SJSA1 (cell line): ENCODE measurements at regions not wholly inside any gene's neighbourhood (a gene's known extent, or its start where the extent isn't known, plus 50 kb on each side); places are given as distances from the start of the nearest gene placed in this dataset.

Source experiments
- DNase-seq, 2 experiments: peaks; one replicate each; pipeline ENCODE4 v3.0.0-alpha.2; 2015 to 2020; ENCODE audit warnings: low spot score in 2 of 2, low read depth in 1 of 2
- H3K27ac ChIP-seq: fragments of 250-450 bp; sonication (Bioruptor Pico); 2 replicates; pipeline ENCODE4 v1.5.1; 2020; ENCODE audit warnings: mild to moderate bottlenecking, moderate library complexity
- H3K27me3 ChIP-seq: fragments of 250-450 bp; sonication (Bioruptor Pico); replicated peaks from 2 replicates; pipeline ENCODE4 v1.5.1; 2020; ENCODE audit warnings: mild to moderate bottlenecking, moderate library complexity
- H3K36me3 ChIP-seq: fragments of 250-450 bp; sonication (Bioruptor Pico); 2 replicates; pipeline ENCODE4 v1.5.1; 2020; ENCODE audit warnings: mild to moderate bottlenecking
- H3K4me1 ChIP-seq: fragments of 250-450 bp; sonication (Bioruptor Pico); replicated peaks from 2 replicates; pipeline ENCODE4 v1.6.1; 2021; ENCODE audit warnings: mild to moderate bottlenecking
- H3K4me3 ChIP-seq: fragments of 250-450 bp; sonication (Bioruptor Pico); 2 replicates; pipeline ENCODE4 v1.5.1; 2020; ENCODE audit warnings: mild to moderate bottlenecking
- H3K9me3 ChIP-seq: fragments of 250-450 bp; sonication (Bioruptor Pico); replicated peaks from 2 replicates; pipeline ENCODE4 v1.5.1; 2020; ENCODE audit warnings: mild to moderate bottlenecking

- Histone ChIP-seq H3K36me3 (no peaks in the 10 kb centered on the region), H3K4me3 (no peak overlapping the region), H3K4me1 (peaks cover 95% of the 10 kb centered on the region), H3K27me3 (no peaks in the 10 kb centered on the region), H3K9me3 (no peaks in the 10 kb centered on the region), H3K27ac (peak overlapping the region; percentile 99)
- peak; percentile 87 to 97 for DNase-seq
Observed at GRCh38 chr2:234674781-234675201, 177.9 kb upstream of the ARL4C start.

GRCh38 chr2:234673961-234674759 is 177.3 kb upstream of the ARL4C start:
- peaks cover 95% of the 10 kb centered on the region for H3K4me1 ChIP-seq
- no peaks in the 10 kb centered on the region for H3K36me3 ChIP-seq
- DNase-seq: peak in 1 of 2 experiments; percentile 60
- no peak overlapping the region for H3K4me3 ChIP-seq
- H3K27ac ChIP-seq: peak overlapping the region; percentile 99
- no peaks in the 10 kb centered on the region for H3K27me3 ChIP-seq
- no peaks in the 10 kb centered on the region for H3K9me3 ChIP-seq

GRCh38 chr2:234673501-234673900 is 176.6 kb upstream of the ARL4C start:
- no peak overlapping the region for H3K4me3 ChIP-seq
- peaks cover 90% of the 10 kb centered on the region for H3K4me1 ChIP-seq
- no peaks in the 10 kb centered on the region for H3K27me3 ChIP-seq
- no peak for DNase-seq
- no peaks in the 10 kb centered on the region for H3K9me3 ChIP-seq
- no peaks in the 10 kb centered on the region for H3K36me3 ChIP-seq
- peak overlapping the region; percentile 99 for H3K27ac ChIP-seq

- Histone ChIP-seq H3K4me1 (peaks cover 81% of the 10 kb centered on the region), H3K27me3 (no peaks in the 10 kb centered on the region), H3K4me3 (no peak overlapping the region), H3K9me3 (no peaks in the 10 kb centered on the region), H3K36me3 (no peaks in the 10 kb centered on the region), H3K27ac (peak overlapping the region; percentile 99)
- peak in 1 of 2 experiments; percentile 20 for DNase-seq
Observed at GRCh38 chr2:234672498-234673150, 175.7 kb upstream of the ARL4C start.

- Histone ChIP-seq H3K36me3 (no peaks in the 10 kb centered on the region), H3K27me3 (no peaks in the 10 kb centered on the region), H3K9me3 (no peaks in the 10 kb centered on the region), H3K4me3 (no peak overlapping the region), H3K4me1 (peaks cover 72% of the 10 kb centered on the region), H3K27ac (no peak overlapping the region)
- no peak for DNase-seq
Observed at GRCh38 chr2:234671716-234672115, 174.8 kb upstream of the ARL4C start.

GRCh38 chr2:234671231-234671630 is 174.3 kb upstream of the ARL4C start:
- no peak for DNase-seq
- H3K36me3 ChIP-seq: no peaks in the 10 kb centered on the region
- no peaks in the 10 kb centered on the region for H3K9me3 ChIP-seq
- H3K27me3 ChIP-seq: no peaks in the 10 kb centered on the region
- peaks cover 67% of the 10 kb centered on the region for H3K4me1 ChIP-seq
- H3K27ac ChIP-seq: no peak overlapping the region
- H3K4me3 ChIP-seq: no peak overlapping the region

GRCh38 chr2:234670806-234671205 is 173.9 kb upstream of the ARL4C start:
- H3K36me3 ChIP-seq: no peaks in the 10 kb centered on the region
- DNase-seq: no peak
- H3K4me3 ChIP-seq: no peak overlapping the region
- no peaks in the 10 kb centered on the region for H3K9me3 ChIP-seq
- H3K27me3 ChIP-seq: no peaks in the 10 kb centered on the region
- peaks cover 63% of the 10 kb centered on the region for H3K4me1 ChIP-seq
- H3K27ac ChIP-seq: peak overlapping the region; percentile 77

- Histone ChIP-seq H3K27ac (peak overlapping the region; percentile 77), H3K4me3 (no peak overlapping the region), H3K36me3 (no peaks in the 10 kb centered on the region), H3K27me3 (no peaks in the 10 kb centered on the region), H3K4me1 (peaks cover 55% of the 10 kb centered on the region), H3K9me3 (no peaks in the 10 kb centered on the region)
- peak; percentile 78 to 83 for DNase-seq
Observed at GRCh38 chr2:234670052-234670451, 173.2 kb upstream of the ARL4C start.

- peaks cover 51% of the 10 kb centered on the region for H3K4me1 ChIP-seq
- H3K9me3 ChIP-seq: no peaks in the 10 kb centered on the region
- no peaks in the 10 kb centered on the region for H3K27me3 ChIP-seq
- no peak overlapping the region for H3K4me3 ChIP-seq
- no peak for DNase-seq
- peak overlapping the region; percentile 77 for H3K27ac ChIP-seq
- no peaks in the 10 kb centered on the region for H3K36me3 ChIP-seq
Observed at GRCh38 chr2:234669621-234670020, 172.7 kb upstream of the ARL4C start.

- H3K36me3 ChIP-seq: no peaks in the 10 kb centered on the region
- peak overlapping the region; percentile 77 for H3K27ac ChIP-seq
- H3K4me3 ChIP-seq: no peak overlapping the region
- no peak for DNase-seq
- H3K9me3 ChIP-seq: 0 out of 2 replicates have a peak, but pooled peaks cover 3% of the 10 kb centered on the region
- H3K27me3 ChIP-seq: no peaks in the 10 kb centered on the region
- H3K4me1 ChIP-seq: peaks cover 46% of the 10 kb centered on the region
Observed at GRCh38 chr2:234669001-234669400, 172.1 kb upstream of the ARL4C start.

GRCh38 chr2:234666911-234667310 is 170.0 kb upstream of the ARL4C start:
- no peak for DNase-seq
- H3K36me3 ChIP-seq: no peaks in the 10 kb centered on the region

GRCh38 chr2:234665304-234665703 is 168.4 kb upstream of the ARL4C start:
- Histone ChIP-seq H3K4me1 (peaks cover 13% of the 10 kb centered on the region), H3K4me3 (no peak overlapping the region), H3K27ac (no peak overlapping the region), H3K9me3 (0 out of 2 replicates have a peak, but pooled peaks cover 3% of the 10 kb centered on the region), H3K36me3 (no peaks in the 10 kb centered on the region), H3K27me3 (no peaks in the 10 kb centered on the region)
- peak in 1 of 2 experiments; percentile 7 for DNase-seq

More at GRCh38 chr2:234666911-234667310, 170.0 kb upstream of the ARL4C start:
- no peaks in the 10 kb centered on the region for H3K27me3 ChIP-seq
- no peak overlapping the region for H3K27ac ChIP-seq
- peaks cover 28% of the 10 kb centered on the region for H3K4me1 ChIP-seq
- H3K4me3 ChIP-seq: no peak overlapping the region
- H3K9me3 ChIP-seq: 0 out of 2 replicates have a peak, but pooled peaks cover 3% of the 10 kb centered on the region

GRCh38 chr2:234661849-234662248 is 165.0 kb upstream of the ARL4C start:
- Histone ChIP-seq H3K27ac (no peak overlapping the region), H3K4me1 (no peaks in the 10 kb centered on the region), H3K9me3 (0 out of 2 replicates have a peak, but pooled peaks cover 3% of the 10 kb centered on the region), H3K4me3 (no peak overlapping the region), H3K36me3 (no peaks in the 10 kb centered on the region), H3K27me3 (no peaks in the 10 kb centered on the region)
- peak in 1 of 2 experiments; percentile 8 for DNase-seq

GRCh38 chr2:234661175-234661574 is 164.3 kb upstream of the ARL4C start:
- Histone ChIP-seq H3K27ac (no peak overlapping the region), H3K4me1 (no peaks in the 10 kb centered on the region), H3K4me3 (no peak overlapping the region), H3K36me3 (no peaks in the 10 kb centered on the region), H3K9me3 (0 out of 2 replicates have a peak, but pooled peaks cover 3% of the 10 kb centered on the region), H3K27me3 (no peaks in the 10 kb centered on the region)
- peak in 1 of 2 experiments; percentile 16 for DNase-seq
